RWPE1 (cell line): ENCODE measurements at regions not wholly inside any gene's neighbourhood (a gene's known extent, or its start where the extent isn't known, plus 50 kb on each side); places are given as distances from the start of the nearest gene placed in this dataset.

Experiments
- CTCF ChIA-PET: fragments of 350-600 bp; sonication (Branson Sonifier 250); formaldehyde crosslinking; extraction: SDS; loops from one replicate; lab custom pipeline; 2021; lab: Yijun Ruan, JAX
- POLR2A ChIA-PET: fragments of 400-600 bp; formaldehyde crosslinking; extraction: SDS; loops from one replicate; lab custom pipeline; 2020; ENCODE audit warnings: antibody characterized with exemption; ENCODE audit not compliant: low non-redundant PET; lab: Yijun Ruan, JAX
- DNase-seq: peaks from one replicate; pipeline ENCODE4 v3.0.0; 2012; ENCODE audit warnings: low spot score
- H3K27ac ChIP-seq: fragments of 450-650 bp; 2 replicates; pipeline ENCODE4 v1.5.1; 2017
- CTCF ChIP-seq: fragments of 450-650 bp; conservative IDR thresholded peaks from 2 replicates; pipeline ENCODE4 v1.5.1; 2017; ENCODE audit warnings: low read depth, mild to moderate bottlenecking

GRCh38 chr11:127843483-127844396 is 743.6 kb downstream of the ETS1 start:
- POLR2A ChIA-PET = no interaction called here
- peak; percentile 75 for TF ChIP-seq CTCF
- no peak overlapping the region for H3K27ac ChIP-seq
- DNase-seq = peak; percentile 61
- CTCF ChIA-PET = interaction anchor here (0.6 to 1.4 kb wide), 15 partner anchors 10 to 347 kb away, joined by 3 to 7 read pairs (median 3); no protein-coding TSS in a partner anchor

DNA sequence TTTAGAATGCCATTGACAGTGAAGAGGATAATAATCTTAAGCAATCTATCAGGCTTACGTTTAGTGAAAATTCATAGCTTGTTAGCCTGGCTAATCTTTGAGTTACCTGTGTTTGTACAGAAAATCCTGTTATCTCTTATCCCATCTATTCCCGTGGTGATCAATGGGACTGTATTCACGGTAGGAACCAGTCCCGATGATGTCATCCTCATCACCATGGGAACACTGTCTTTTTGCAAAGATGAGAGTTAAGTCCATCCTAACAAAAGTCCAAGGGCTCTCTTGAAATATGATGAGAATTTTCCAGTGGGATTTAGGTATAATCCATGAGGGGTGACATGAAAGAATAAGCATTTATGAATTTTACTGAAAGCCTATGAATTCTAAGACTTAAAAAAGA is 762.2 kb downstream of the ETS1 start:
- DNase-seq = no peak
- ChIA-PET POLR2A (no interaction called here), CTCF (no interaction called here)
- TF ChIP-seq CTCF = no peak
- H3K27ac ChIP-seq = no peak overlapping the region

GRCh38 chr11:127818625-127819024 is 768.7 kb downstream of the ETS1 start:
- ChIA-PET CTCF (no interaction called here), POLR2A (no interaction called here)
- H3K27ac ChIP-seq = no peak overlapping the region
- no peak for DNase-seq
- TF ChIP-seq CTCF = no peak

GRCh38 chr11:127816962-127817361 is 770.4 kb downstream of the ETS1 start:
- DNase-seq = no peak
- CTCF ChIA-PET = no interaction called here
- POLR2A ChIA-PET = no interaction called here
- no peak for TF ChIP-seq CTCF
- H3K27ac ChIP-seq = no peak overlapping the region

DNA sequence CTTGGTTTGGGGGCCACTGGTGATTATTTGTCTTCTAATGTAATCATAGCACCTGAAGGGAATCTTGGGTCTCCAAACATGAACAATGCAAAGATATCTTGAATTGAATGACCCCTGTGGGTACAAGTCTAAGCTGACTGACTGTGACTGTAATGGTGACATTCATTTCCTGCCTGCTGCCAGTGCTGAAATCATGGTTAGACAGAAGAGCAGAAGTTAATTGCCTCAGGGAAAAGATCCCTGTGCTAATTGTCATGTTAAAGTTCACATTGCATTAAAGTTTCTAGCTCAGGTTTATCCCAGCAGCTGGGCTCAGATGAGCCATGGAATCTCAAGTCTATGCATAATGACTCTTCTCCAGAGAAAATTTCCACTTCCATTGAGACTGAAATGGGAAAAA is 772.0 kb downstream of the ETS1 start:
- no peak for DNase-seq
- no peak overlapping the region for H3K27ac ChIP-seq
- ChIA-PET CTCF (interaction anchor here (0.6 kb wide), 1 partner anchor 105 kb away, joined by 3 read pairs; no protein-coding TSS in a partner anchor), POLR2A (no interaction called here)
- no peak for TF ChIP-seq CTCF

- ChIA-PET CTCF (interaction anchor here (0.7 kb wide), 1 partner anchor 739 kb away, joined by 3 read pairs; no protein-coding TSS in a partner anchor), POLR2A (no interaction called here)
- TF ChIP-seq CTCF = no peak
- H3K27ac ChIP-seq = no peak overlapping the region
- no peak for DNase-seq
These were observed 780.9 kb downstream of the ETS1 start for GRCh38 chr11:127806501-127806900.
